Upper lobe of left lung (tissue), 6 donors: ENCODE measurements at regions not wholly inside any gene's neighbourhood (a gene's known extent, or its start where the extent isn't known, plus 50 kb on each side); places are given as distances from the start of the nearest gene placed in this dataset.

Experiments used
- ATAC-seq, 2 donors: fragments of 200-7000 bp; cut with Tn5 transposase; one replicate each; pipeline ENCODE4 v1.9.1; 2022; ENCODE audit warnings: mild to moderate bottlenecking in 2 of 2, moderate library complexity in 2 of 2; ENCODE audit not compliant: low FRiP score in 2 of 2
- DNase-seq, 2 donors: peaks; one replicate each; pipeline ENCODE4 v3.0.0-alpha.2; 2019 to 2020
- H3K27ac ChIP-seq, 4 donors: fragments of 200-600 bp; sonication (generic); one replicate each; pipeline ENCODE4 v1.5.1; 2016 to 2019
- H3K27me3 ChIP-seq, 4 donors: fragments of 200-600 bp; sonication (generic); one replicate each; pipeline ENCODE4 v1.5.1; 2017 to 2019
- H3K36me3 ChIP-seq, 4 donors: fragments of 200-600 bp; sonication (generic); one replicate each; pipeline ENCODE4 v1.5.1; 2016 to 2019
- H3K4me1 ChIP-seq, 4 donors: fragments of 200-600 bp; sonication (generic); one replicate each; pipeline ENCODE4 v1.5.1; 2018 to 2019
- H3K4me3 ChIP-seq, 4 donors: fragments of 200-600 bp; sonication (generic); one replicate each; pipeline ENCODE4 v1.5.1; 2017 to 2019; ENCODE audit warnings: mild to moderate bottlenecking in 2 of 4, moderate library complexity in 1 of 4
- H3K9me3 ChIP-seq, 4 donors: fragments of 200-600 bp; sonication (generic); one replicate each; pipeline ENCODE4 v1.5.1; 2018 to 2019
- EP300 ChIP-seq, 4 donors: sonication (generic); formaldehyde crosslinking; IDR thresholded peaks; one replicate each; pipeline ENCODE4 v1.5.1; 2017; ENCODE audit warnings: antibody characterized with exemption in 4 of 4, control low read depth in 2 of 4
- POLR2A ChIP-seq, 4 donors: fragments of 450-650 bp; IDR thresholded peaks; one replicate each; pipeline ENCODE4 v1.5.1; 2016 to 2017; ENCODE audit warnings: antibody characterized with exemption in 4 of 4, mild to moderate bottlenecking in 2 of 4
- POLR2AphosphoS5 ChIP-seq, 2 donors: sonication (generic); formaldehyde crosslinking; IDR thresholded peaks; one replicate each; pipeline ENCODE4 v1.5.1; 2017; ENCODE audit warnings: antibody characterized with exemption in 2 of 2
- WGBS, 2 donors: methylation state at CpG; one replicate each; pipeline ENCODE4 v1.1.5; 2017 to 2018; 5-methylcytosine and 5-hydroxymethylcytosine counted together
- TF ChIP-seq, protein P1 (sequence below), 6 experiments: fragments of 450-650 bp in 4 of 6; fragments of 200-600 bp in 2 of 6; sonication (generic) in 2 of 6; IDR thresholded peaks; one replicate each; pipeline ENCODE4 v1.5.1; 2016 to 2019; ENCODE audit warnings: antibody characterized with exemption in 6 of 6
- donor health status: DM: no; HTN: no; CAD: no; lungs with moderate emphysema.
- donor health status: DM: no; HTN: yes; CAD: no; lungs with severe emphysema.

DNA sequence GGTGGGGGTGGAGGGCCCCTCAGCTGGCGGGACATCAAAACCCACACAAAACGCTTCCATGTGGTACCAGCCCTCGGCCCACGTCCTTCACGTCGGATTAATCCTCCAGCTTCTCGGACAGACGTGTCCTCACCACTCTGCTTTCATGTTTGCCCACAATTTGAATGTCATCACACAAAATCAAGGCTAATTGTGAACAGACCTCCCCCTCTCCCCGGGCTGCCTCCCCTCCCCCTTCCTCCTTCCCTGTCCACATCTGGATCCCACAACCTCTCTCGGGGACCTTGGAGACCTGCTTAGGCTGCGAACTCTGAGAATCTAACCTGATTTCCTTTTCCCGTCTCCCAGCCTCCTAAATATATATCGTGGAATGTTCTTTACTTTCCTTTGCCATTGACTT lies 262.9 kb downstream of the MN1 start:
- no peaks in the 10 kb centered on the region for H3K9me3 ChIP-seq
- H3K27me3 ChIP-seq: no peaks in the 10 kb centered on the region
- H3K27ac ChIP-seq: no peak overlapping the region
- no peak overlapping the region for H3K4me3 ChIP-seq
- ATAC-seq (no peak), DNase-seq (no peak)
- 82 to 85% methylated on average over 11 to 13 of the region's 13 CpGs for WGBS, 2 donors
- TF ChIP-seq, protein P1, sequence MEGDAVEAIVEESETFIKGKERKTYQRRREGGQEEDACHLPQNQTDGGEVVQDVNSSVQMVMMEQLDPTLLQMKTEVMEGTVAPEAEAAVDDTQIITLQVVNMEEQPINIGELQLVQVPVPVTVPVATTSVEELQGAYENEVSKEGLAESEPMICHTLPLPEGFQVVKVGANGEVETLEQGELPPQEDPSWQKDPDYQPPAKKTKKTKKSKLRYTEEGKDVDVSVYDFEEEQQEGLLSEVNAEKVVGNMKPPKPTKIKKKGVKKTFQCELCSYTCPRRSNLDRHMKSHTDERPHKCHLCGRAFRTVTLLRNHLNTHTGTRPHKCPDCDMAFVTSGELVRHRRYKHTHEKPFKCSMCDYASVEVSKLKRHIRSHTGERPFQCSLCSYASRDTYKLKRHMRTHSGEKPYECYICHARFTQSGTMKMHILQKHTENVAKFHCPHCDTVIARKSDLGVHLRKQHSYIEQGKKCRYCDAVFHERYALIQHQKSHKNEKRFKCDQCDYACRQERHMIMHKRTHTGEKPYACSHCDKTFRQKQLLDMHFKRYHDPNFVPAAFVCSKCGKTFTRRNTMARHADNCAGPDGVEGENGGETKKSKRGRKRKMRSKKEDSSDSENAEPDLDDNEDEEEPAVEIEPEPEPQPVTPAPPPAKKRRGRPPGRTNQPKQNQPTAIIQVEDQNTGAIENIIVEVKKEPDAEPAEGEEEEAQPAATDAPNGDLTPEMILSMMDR (IDR thresholded peaks at IDR 0.05): no peak
- TF ChIP-seq POLR2AphosphoS5 (IDR thresholded peaks at IDR 0.05): no peak
- peaks cover 0 to 13% (median 5%) of the 10 kb centered on the region in 4 donors for H3K4me1 ChIP-seq
- H3K36me3 ChIP-seq: no peaks in the 10 kb centered on the region

DNA sequence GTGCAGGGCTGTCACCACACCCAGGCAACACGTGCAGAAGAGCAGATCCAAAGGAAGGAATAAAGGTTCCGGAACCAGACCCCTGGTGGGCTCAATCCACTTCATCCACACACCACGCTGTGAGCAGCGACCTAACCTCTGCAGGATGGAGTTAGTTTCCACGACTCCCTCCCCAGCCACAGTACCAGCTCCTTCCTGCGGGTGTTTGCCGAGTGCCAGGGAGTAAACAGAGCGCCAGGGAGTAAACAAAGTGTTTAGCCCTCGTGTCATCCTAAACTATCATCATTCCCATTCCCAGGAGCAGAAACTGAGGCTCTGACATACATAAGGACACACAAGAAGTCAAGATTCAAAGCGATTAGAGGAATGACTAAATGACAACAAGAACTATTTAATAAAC lies 261.3 kb downstream of the MN1 start:
- 54 to 59% methylated on average over 10 of the region's 10 CpGs for WGBS, 2 donors
- no peak overlapping the region for H3K27ac ChIP-seq
- peaks cover 0 to 13% (median 5%) of the 10 kb centered on the region in 4 donors for H3K4me1 ChIP-seq

DNA sequence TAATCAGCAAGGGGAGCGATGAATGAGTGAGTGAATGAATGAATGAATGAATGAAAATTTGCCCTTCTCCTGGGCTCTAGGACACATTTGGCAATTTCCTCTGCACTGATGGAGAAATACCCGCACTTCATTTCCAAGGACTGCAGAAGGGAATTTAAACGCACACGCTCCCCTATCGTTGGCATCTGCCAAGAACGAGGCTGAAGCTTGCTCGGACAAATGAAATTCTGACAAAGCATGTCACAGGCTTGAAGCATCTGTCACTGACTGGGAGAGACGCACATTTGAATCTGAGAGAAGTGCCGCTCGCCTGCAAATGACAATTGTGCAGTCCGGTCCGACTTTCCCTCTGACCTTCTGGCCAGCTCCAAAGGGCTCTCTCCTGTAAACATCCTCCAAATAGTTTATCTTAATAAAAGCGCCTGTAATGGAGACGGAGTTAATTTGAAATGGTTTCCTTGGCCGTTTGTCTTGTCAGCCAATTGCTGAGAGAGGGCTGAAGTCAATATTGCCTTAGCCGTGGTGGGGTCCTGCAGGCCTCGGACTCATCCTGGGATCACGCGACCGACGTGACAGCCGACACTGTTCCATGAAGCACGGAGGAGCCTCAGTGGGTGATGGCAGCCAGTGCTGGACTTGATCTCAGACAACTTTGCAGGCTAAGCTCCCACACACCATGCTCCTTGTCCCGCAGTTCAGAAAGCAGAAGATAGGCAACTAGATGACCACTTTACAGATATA lies 260.7 kb downstream of the MN1 start:
- no peak for TF ChIP-seq EP300 (IDR thresholded peaks at IDR 0.05)
- TF ChIP-seq POLR2A (IDR thresholded peaks at IDR 0.05): no peak
- TF ChIP-seq, protein P1 (IDR thresholded peaks at IDR 0.05): no peak
- TF ChIP-seq POLR2AphosphoS5 (IDR thresholded peaks at IDR 0.05): no peak
- ATAC-seq: no peak
- peaks cover 0 to 13% (median 5%) of the 10 kb centered on the region in 4 donors for H3K4me1 ChIP-seq
- H3K27me3 ChIP-seq: no peaks in the 10 kb centered on the region
- H3K27ac ChIP-seq: no peak overlapping the region
- no peaks in the 10 kb centered on the region for H3K9me3 ChIP-seq
- WGBS, 2 donors: 57 to 61% methylated on average over 23 to 24 of the region's 24 CpGs
- no peaks in the 10 kb centered on the region for H3K36me3 ChIP-seq
- DNase-seq: no peak
- no peak overlapping the region for H3K4me3 ChIP-seq

More for the DNA sequence above, 261.3 kb downstream of the MN1 start:
- TF ChIP-seq POLR2AphosphoS5 (IDR thresholded peaks at IDR 0.05) (no peak), POLR2A (IDR thresholded peaks at IDR 0.05) (no peak), EP300 (IDR thresholded peaks at IDR 0.05) (no peak)
- TF ChIP-seq, protein P1 (IDR thresholded peaks at IDR 0.05): no peak
- H3K4me3 ChIP-seq: no peak overlapping the region
- ATAC-seq (no peak), DNase-seq (no peak)
- H3K36me3 ChIP-seq: no peaks in the 10 kb centered on the region
- H3K27me3 ChIP-seq: no peaks in the 10 kb centered on the region
- H3K9me3 ChIP-seq: no peaks in the 10 kb centered on the region

DNA sequence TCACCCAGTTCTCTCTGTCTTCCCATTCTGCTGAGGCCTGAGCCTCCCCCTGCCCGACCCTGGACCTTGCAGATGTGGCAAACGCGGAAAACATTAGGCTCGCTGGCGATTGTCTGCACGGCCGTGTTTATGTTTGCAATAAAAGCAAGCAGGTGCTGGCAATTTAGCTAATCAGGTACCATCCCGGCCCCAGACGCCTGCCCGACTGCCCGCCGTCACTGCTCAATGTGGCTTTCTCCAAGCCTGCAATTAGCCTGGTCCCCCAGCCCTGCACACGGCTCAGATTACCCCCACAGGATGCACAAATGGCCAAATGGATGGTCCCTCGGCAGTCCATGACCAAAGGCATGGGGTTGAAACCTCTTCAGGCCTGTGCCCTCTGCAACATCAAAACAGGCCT lies 259.7 kb downstream of the MN1 start:
- 89 to 90% methylated on average over 14 of the region's 14 CpGs for WGBS, 2 donors
- H3K4me3 ChIP-seq: no peak overlapping the region
- H3K27ac ChIP-seq: no peak overlapping the region
- no peak for DNase-seq
- H3K27me3 ChIP-seq: no peaks in the 10 kb centered on the region
- no peaks in the 10 kb centered on the region for H3K36me3 ChIP-seq
- no peaks in the 10 kb centered on the region for H3K9me3 ChIP-seq
- H3K4me1 ChIP-seq: peaks cover 0 to 13% (median 5%) of the 10 kb centered on the region in 4 donors
- no peak for ATAC-seq
- TF ChIP-seq EP300 (IDR thresholded peaks at IDR 0.05) (no peak), POLR2A (IDR thresholded peaks at IDR 0.05) (no peak), POLR2AphosphoS5 (IDR thresholded peaks at IDR 0.05) (no peak)
- TF ChIP-seq, protein P1 (IDR thresholded peaks at IDR 0.05): no peak

DNA sequence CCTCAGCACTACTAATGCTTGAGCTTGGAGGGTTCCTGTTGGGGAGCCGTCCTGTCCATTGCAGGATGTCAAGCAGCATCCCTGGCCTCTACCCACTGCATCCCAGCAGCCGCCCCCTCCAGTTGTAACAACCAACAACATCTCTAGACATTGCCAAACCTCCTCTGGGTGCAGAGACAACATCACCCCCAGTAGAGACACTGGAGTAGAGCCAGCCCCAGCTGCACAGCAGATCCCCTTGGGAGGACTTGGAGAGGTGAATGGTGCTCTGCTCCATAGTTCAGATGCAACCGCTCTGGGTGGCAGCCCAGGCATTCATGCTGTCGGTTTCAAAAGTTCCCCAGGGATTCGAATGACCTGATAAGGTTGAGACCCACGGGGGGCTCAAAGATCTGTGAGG lies 259.0 kb downstream of the MN1 start:
- Histone ChIP-seq H3K4me3 (no peak overlapping the region), H3K9me3 (no peaks in the 10 kb centered on the region), H3K4me1 (peaks cover 0 to 13% (median 4%) of the 10 kb centered on the region in 4 donors), H3K27ac (no peak overlapping the region), H3K36me3 (no peaks in the 10 kb centered on the region), H3K27me3 (no peaks in the 10 kb centered on the region)
- WGBS, 2 donors: 83 to 92% methylated on average over 1 to 6 of the region's 6 CpGs
- TF ChIP-seq POLR2AphosphoS5 (IDR thresholded peaks at IDR 0.05) (no peak), POLR2A (IDR thresholded peaks at IDR 0.05) (no peak), EP300 (IDR thresholded peaks at IDR 0.05) (no peak)
- TF ChIP-seq, protein P1 (IDR thresholded peaks at IDR 0.05): no peak
- ATAC-seq: no peak
- no peak for DNase-seq
